Stimulated activated CD4-positive, alpha-beta T cell treated with anti-CD3 and anti-CD28 coated beads, Interleukin-12 subunit alpha, Interleukin-12 subunit beta, amount 100 ng/mL, for 48 hours (primary cell): ENCODE measurements at regions not wholly inside any gene's neighbourhood (a gene's known extent, or its start where the extent isn't known, plus 50 kb on each side); places are given as distances from the start of the nearest gene placed in this dataset.

Source experiments
- DNase-seq, 3 donors: peaks; one replicate each; pipeline ENCODE4 v3.0.0-alpha.2; 2020; ENCODE audit warnings: low read depth in 2 of 3, low spot score in 1 of 3

DNA sequence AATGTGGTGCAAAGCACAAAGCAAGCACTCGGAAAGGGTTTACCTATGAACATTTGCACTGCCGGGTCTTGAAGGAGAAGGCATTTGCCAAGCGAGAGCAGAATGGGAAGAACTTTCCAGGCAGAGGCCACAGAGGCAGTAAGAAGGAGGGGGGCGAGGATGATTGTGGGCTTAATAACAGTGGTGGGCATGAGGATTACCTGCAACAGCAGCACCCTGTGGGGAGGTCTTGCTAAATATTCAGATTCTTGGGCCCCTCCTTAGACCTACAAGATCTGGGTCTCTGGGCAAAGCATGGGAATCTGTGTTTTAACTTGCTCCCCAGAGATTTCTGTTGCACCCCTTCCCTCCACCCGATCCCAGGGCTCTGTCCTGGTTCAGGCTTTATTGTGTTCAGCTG lies 75.1 kb upstream of the ZBED5 start:
- no peak for DNase-seq

DNA sequence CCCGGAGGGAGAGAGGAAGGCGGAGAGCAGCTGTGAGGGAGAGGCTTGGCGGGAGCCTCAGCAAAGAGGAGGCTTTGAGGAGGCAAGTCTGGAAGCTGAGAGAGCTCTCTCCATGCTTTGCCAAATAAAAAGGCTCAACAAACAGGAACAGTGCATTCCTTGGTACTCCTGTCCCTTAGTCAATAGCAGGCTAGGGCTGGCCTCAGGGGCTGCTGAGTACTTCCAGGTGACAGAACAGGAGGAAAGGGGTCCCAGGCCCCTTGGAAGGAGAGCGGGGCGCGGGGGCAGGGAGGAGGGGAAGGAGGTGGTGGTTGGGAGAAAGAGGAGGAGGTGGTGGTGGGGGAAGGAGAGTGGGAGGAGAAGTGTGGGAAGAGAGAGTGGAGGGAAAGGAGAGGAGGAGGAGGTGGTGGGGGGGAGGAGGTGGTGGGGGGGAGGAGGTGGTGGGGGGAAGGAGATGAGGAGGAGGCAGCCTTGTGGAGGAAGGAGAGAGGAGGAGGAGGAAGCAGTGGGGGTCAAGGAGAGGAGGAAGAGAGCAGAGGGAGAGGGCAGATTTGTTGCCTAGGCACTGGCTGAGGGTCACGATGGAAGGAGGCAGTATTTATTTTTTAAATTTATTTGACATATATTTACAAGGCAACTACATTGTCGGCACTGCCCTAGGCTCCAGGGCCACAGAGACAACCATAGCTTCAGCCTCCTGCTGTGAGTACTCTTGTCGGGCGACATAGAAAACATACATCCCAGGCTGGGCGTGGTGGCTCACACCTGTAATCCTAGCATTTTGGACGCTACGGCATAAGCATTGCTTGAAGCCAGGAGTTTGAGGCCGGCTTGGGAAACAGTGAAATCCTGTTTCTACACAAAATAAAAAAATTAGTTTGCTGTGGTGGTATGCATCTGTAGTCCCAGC lies 74.2 kb upstream of the ZBED5 start:
- DNase-seq: no peak

DNA sequence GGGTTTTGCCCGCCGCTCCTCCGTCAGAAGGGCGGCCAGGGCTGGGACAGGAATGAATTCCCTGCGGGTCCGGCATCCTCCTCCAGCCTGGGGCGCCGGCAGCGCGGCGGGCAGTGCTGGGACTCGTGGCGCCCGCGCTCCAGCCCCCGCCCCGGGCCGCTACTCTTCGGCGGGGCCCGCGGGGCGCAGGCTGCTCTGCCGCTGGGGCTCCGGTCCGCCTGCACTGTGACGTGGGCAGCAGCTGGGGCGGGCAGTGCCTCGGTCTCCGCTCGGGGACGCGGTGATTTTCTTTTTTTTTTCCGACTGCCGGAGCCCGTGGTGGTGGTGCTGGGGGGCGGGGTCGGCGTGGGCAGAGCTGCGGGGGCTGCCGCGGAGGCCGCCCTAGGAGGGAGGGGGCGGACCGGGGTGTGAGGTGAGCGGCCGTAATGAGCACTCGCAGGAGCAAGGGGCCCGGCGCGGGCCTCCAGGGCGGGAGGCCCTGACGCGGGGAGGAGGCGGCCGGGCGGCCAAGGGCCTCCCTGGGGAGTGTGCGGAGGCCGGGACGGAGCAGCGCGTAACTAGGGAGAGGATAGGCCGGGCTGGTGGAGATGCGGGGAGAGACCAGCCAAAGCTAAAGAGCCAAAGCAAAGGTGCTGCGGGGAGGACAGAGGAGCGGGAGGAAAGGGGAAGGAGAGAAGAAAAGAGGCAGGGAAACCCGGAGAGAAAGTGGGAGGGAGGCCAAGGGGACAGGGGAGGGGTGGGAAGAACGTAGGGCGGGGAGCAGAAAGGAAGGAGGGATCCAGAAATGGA lies 73.3 kb upstream of the ZBED5 start:
- DNase-seq: peak in 1 of 3 donors; percentile 16

DNA sequence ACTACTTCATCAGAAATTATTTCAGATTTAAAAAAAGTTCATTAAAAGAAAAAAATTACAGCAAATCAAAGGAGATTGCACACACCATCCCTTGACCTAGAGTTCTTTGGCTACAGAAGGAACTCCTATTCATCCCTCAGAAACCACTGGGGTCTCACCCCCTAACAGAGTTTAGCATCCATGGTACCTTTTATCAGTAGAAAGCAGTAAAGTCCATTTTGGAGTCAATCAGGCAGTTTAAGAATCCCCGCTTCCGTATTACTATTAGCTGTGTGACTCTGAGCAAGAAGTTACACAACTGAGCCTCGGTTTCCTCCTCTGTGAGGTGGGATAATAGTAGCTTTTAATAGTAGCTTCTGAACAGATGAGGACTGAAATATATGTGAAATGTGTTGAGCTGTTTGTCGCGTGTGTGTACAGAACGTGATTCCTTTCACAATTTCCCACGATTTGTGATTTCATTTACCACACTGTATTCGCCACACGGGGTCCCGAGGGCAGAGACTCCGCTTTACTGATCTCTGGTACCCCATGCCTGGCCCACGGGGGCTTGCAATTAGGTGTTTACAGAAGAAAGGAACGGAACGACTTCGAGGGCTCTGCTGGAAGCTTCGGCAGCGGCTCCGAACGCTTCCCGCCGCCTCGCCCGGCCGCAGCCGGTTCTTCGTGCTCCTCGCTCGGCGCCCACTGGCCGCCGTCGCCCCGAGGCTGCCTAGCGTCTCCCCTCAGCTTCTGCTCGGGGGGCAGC lies 72.5 kb upstream of the ZBED5 start:
- no peak for DNase-seq

DNA sequence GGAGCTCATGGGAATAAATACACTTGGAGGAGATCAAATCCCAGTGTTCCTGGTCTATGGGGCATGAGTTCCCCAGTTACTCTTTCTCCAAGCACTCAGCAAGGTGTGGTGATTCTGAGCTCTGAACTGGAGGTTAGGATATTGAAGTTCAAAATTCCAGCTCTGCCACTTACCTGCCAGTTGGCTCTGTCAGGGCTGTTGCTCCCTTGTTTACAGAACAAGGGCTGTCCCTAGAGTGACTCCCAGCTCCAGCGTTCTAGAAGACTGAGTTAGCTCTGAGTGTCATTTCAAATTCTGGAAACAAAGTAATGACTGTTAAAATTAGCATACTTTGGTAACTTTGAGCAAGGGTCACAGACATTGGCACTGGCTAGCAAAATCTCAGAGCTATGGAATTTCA lies 69.7 kb upstream of the ZBED5 start:
- no peak for DNase-seq

DNA sequence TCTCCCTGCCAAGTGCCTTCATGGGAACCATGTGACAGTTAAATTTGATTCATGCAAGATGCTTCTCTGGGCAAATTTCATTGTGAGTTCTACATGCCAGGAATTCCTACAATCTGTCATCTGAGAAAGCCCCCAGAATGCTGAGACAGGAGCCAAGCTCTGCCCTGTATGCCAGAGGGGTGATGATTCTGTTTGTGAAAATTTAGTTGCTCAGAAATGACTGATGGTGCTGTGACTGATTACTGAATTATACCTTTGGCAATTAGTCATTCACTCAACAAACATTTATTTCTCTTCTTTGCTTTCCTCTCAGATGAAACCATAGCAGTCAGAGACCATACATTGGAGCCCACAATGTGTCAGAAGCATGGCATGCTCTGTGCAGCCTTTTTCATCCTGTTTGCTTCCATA lies 69.0 kb upstream of the ZBED5 start:
- no peak for DNase-seq

DNA sequence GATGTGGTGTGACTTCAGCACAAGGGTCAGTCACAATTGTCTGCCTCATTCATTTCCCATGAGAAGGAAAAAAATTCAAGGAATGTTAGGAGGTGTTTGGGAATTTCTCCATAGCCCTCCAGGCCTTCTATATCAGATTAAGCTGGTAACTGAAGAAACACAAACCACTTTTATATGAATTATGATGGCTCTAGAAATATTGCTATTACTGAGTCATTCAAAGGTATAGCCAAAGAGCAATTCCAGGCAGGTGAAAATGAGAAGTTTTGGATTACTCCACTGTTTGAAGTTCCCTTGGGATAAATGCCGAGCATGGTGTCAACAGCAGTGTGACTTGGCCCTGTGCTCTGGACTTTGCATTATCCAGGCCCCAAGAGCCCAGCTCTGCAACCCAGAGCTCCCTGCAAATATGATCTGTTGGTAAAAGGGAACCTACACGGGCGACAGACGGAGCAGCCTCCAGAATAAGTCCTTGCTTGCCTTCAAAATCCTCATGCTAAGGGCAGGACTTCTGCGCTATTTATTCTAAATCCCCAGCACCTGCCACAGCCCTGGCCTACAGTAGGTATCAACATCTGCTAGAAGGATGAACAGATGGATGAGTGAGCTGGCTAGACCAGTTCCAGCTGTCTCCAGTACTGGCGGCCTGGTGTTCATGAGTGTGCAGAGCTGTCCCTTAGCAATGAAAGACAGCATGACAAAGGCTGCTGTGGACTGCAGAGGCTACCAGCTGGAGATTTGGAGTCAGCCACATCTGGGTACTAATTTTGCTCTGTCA lies 67.5 kb upstream of the ZBED5 start:
- no peak for DNase-seq

DNA sequence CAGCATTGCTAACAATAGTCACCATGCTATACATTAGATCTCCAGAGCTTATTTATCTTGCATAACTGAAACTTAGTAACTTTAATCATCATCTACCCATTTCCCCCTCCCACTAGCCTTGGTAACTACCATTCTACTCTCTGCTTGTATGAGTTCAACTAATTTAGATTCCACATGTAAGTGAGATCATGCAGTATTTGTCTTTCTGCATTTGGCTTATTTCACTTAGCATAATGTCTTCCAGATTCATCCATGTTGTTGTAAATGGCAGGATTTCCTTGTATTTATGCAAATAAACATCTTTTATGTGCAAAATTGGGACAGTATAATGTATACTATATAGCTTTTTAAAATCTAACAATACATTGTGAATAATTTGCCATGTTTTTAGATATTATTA lies 66.0 kb upstream of the ZBED5 start:
- DNase-seq: no peak

DNA sequence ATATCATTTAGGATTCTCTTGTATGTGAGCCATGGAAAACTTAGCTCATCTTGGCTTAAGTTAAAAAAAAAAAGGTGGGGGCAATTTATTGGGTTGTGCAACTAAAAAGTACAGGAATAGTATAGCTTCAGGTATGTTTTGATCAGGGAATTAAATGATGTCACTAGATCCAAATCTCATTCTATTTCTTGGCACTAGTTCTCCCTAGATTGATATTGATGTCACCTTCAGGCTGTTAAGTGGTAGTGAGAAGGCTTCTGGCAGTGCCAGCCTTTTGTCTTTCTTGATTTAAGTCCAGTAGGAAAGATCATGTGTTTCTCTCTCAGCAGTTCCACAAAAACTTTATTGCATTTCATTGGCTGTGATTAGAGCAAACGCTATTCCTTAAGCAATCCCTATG lies 65.0 kb upstream of the ZBED5 start:
- DNase-seq: no peak

DNA sequence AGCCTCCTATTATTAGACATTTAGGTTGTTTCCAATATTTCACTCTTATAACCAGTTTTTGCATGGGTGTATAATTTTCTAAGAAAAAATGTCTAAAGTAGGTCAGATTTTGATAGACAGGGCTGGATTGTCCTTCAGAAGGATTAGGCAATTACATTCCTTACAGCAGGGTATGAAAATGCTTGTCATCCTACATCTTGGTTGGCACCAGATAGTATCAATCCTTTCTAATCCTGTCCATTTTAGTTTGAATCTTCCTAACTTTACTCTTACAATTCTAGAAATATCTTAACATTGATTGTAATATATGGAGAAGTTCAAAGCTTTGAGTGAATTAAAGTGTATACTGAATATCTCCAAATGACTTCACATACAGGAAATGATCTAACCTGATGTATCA lies 63.0 kb upstream of the ZBED5 start:
- no peak for DNase-seq

DNA sequence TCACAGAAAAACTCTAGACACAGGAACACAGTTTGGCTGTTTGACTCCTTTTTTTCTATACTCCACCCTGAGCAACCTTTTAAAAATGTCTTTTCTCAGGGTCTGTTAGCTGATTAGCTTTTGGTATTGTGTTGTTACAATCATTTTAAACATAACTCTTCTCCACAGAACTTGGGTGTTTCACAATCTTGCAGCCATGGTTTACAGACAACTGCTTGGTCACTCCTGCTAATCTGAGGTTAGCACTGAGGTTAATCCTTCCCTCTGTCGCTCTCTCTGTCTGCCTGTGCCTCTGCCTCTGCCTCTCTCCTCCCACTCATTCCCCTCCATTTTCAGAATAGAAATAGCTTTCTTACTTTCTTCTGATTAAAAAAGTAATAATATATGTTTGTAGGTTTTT lies 62.4 kb upstream of the ZBED5 start:
- no peak for DNase-seq

DNA sequence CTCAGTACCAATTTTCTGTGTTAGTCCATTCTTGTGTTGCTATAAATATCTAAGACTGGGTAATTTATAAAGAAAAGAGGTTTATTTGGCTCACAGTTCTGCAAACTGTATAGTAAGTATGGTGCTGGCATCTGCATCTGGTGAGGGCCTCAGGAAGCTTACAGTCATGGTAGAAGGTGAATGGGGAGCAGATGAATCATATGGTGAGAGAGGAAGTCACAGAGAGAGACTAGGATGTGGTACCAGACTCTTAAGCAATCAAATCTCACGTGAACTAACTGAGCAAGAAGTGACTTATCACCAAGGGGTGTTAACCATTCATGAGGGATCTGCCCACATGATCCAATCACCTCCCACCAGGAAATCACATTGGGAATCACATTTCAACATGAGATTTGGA lies 60.8 kb upstream of the ZBED5 start:
- no peak for DNase-seq

DNA sequence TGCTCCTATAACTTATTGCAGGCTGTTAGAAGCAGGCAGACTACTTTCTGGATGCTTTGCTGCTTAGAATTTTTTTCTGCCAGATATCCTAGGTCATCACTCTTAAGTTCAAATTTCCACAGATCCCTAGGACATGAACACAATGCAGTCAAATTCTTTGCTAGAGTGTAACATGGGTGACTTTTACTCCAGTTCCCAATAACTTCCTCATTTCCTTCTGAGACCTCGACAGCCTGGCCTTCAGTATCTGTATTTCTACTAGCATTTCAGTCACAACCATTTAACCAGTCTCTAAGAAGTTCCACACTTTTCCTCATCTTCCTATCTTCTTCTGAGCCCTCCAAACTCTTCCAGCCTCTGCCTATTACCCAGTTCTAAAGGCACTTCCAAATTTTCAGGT lies 60.4 kb upstream of the ZBED5 start:
- DNase-seq: no peak

DNA sequence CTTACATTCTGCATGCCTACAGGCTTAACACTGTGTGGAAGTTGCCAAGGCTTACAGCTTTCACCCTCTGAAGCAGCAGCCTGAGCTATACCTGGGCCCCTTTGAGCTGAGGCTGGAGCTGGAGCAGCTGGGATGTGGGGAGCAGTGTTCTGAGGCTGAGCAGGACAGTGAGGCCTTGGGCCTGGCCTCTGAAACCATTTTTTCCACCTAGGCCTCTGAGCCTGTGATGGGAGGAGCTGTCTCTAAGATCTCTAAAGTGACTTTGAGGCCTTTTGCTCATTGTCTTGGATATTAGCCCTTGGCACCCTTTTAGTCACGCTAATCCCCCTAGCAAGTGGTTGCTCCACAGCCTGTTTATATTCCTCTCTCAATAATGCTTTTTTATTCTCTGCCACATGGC lies 59.9 kb upstream of the ZBED5 start:
- DNase-seq: no peak

DNA sequence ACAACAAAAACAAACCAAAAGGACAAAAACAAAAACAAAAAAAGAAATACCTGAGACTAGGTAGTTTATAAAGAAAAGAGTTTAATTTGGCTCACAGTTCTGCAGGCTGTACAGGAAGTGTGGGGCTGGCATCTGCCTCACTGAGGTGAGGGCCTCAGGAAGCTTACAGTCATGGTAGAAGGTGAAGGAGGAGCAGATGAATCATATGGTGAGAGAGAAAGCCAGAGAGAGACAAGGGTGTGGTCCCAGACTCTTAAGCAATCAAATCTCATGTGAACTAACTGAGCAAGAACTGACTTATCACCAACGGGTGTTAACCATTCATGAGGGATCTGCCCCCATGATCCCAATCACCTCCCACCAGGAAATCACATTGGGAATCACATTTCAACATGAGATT lies 58.8 kb upstream of the ZBED5 start:
- no peak for DNase-seq

DNA sequence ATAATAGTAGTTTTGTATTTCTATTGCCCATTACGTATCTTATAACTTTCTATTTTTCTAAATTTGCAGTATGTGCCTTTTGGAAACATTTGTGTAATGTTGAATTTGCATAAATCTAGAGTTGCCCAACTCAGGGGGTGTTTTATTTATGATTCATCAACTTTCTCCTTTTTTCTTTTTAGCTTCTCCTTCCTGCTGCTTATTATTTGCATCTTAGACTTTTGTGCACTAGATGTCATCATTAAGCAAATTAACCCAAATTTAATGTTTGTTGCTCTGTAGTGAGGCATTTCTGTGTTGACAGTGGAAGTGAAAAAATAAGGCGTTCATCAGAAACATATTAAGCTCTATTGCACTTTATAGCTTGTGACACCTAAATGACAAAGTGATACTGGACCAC lies 56.2 kb upstream of the ZBED5 start:
- DNase-seq: no peak

DNA sequence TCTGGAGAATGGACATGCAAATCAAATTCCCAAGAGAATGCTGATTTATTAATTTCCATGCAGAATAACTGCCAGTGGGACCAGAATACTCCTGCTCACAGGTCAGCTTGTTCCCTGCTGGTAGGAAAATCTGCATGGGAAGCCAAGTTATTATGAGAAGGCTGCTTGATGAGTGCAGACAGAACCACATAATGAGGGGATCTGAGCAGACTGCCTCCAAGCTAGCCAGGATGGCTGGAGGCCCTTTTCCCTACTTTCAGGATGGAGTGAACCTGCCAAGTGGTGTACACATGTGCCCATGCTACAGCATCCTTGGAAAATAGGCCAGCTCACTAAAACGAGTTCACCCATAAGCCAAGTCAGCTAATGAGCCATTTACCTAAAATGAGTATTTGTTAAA lies 55.2 kb upstream of the ZBED5 start:
- DNase-seq: no peak

DNA sequence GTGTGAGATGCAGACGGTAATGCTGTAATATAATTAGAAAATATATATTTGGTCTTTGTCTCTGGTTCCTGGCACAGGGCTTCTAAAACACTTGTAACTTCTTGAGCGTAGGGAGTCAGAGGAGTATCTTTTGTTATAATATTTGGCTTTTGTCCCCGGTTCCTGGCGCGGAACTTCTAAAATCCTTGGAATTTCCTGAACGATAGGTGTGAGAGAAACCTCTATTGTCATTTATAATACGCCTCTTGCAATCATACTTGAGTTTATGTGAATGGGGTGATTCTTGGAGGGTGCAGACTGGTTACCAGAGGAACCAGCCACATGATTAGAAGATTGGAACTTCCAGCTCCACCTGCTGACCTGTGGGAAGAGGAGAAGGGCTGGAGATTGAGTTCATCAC lies 54.1 kb upstream of the ZBED5 start:
- DNase-seq: no peak

DNA sequence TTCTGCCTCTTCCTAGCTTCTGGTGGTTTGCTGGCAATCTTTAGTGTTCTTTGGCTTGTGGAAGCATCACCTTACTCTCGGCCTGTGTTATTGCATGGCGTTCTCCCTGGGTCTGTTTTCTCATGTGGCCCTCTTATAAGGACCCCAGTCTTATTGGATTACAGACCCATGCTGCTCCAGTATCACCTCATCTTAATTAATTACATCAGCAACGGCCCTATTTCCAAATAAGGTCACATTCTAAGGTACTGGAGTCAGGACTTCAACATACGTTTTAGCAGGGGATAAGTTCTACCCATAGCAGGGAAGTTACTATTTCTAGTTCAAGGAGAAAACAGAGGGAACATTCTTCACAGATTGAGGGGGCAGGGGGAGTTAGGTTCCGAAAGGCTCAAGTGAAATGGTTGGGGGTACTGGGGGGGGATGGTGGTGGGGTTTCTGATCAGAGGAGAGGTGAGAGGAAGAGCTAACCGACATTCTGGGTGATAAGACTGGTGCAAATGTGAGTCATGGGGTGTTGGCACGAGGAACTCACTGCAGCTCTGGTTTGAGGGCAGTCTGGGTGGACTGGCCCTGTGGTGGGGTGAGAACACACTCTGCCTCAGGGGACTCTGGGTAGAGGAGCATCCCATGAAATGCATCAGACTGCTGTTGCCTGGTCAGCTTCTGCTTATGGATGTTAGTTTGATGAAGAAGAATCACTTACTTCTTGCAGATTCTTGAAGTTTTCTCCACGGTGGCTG lies 51.5 kb upstream of the ZBED5 start:
- no peak for DNase-seq

DNA sequence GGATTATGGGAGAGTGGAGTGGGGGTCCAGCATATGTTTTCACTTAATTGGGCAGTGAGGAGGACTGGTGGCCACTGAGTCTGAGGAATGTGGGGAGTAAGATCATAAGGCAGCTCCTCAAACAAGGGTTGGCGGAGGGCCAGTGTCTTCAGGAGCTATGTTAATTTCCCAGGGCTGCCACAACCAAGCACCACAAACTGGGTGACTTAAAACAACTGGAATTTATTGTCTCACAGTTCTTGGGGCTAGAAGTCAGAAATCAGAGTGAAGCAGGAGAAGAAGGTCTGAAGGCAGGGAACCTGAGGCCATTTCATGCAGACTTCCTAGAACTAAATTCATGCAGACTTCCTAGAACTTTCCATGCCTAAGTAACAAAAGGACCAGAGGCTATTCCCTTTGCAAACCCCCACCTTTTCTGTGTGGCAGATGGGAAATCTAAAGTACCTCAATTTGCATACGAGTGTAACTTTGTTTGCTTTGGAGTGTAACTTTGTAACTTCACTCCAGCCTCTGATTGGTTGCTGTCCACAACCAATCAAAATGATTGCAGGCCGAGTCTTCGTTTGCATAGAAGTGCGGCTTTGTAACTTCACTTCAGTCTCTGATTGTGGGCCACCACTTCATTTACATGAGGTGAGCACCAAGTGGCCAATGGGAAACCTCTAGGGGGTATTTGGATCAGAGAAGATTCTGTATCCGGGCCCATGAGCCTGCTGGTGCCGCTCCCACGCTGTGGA lies 50.5 kb upstream of the ZBED5 start:
- DNase-seq: no peak
